NB4 (cell line): ENCODE measurements at regions not wholly inside any gene's neighbourhood (a gene's known extent, or its start where the extent isn't known, plus 50 kb on each side); places are given as distances from the start of the nearest gene placed in this dataset.

Experiments used
- CTCF ChIP-seq: IDR thresholded peaks from one replicate; pipeline ENCODE4 v1.5.1; 2012; ENCODE audit warnings: low read depth, low read length
- TF ChIP-seq, protein P1 (sequence below): IDR thresholded peaks from 2 replicates; pipeline ENCODE4 v1.6.1; 2011; ENCODE audit warnings: low read depth, low read length

- no peak for TF ChIP-seq CTCF
- TF ChIP-seq, protein P1, sequence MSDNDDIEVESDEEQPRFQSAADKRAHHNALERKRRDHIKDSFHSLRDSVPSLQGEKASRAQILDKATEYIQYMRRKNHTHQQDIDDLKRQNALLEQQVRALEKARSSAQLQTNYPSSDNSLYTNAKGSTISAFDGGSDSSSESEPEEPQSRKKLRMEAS = no peak
These were observed 472.0 kb upstream of the PAPPA start for GRCh38 chr9:115681585-115681984.
